ENCODE measurements at regions not wholly inside any gene's neighbourhood (a gene's known extent, or its start where the extent isn't known, plus 50 kb on each side); places are given as distances from the start of the nearest gene placed in this dataset.

DNA sequence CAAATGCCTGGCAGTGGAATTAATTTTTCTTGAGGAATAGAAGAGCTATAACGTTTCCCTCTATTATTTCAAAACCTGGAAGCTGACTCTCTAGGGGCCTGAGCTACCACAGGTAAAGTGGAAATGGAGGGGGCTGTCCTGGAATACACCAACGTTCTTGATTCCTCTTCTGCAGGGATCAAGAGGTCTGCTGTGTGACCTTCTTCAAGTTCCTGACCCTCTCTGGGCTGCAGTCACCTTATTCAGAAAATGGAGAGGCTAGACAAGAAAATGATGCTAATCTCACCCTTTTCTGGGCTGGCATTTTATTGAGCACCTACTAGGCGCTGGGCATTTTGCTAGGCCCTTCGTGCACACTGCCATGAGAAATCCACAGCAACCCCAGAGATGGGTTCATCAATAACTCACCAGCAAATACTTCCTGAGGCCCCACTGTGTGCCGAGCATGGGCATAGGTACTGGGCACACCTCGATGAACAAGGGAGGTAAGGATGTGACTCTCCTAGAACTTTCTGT, 55.2 kb upstream of the DLK1 start:
- no peak for DNase-seq (ENCODE audit: low read depth in 1 of 2, low spot score in 1 of 2)
- TF ChIP-seq JUND (IDR thresholded peaks at IDR 0.05; ENCODE audit: low read depth) = no peak
- in situ Hi-C loops (cut with HindIII; ENCODE audit: low pct_unique_long_range_greater_than_20kb, low sequenced_read_pairs) = no loop called here

DNA sequence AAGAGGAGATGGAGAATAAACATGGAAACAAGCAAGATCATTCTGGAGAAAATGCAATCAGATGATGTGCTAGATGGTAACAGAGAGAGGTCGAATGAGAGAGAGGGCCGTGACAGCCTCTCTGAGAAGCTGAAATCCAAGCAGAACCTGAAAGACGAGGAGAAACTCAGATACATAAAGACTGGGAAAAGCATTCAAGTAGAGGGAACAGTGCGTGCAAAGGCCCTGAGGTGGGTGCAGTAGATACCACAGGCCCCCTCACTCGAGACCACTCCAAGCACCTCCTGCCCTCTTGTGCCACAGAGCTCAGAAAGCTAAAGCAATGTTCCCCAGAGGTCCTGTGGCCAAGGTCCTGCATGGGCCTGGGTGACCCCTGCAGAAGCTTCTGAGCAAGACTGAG, 54.8 kb upstream of the DLK1 start:
- DNase-seq (ENCODE audit: low read depth in 1 of 2, low spot score in 1 of 2) = no peak
- in situ Hi-C loops (cut with HindIII; ENCODE audit: low pct_unique_long_range_greater_than_20kb, low sequenced_read_pairs) = no loop called here
- no peak for TF ChIP-seq JUND (IDR thresholded peaks at IDR 0.05; ENCODE audit: low read depth)

DNA sequence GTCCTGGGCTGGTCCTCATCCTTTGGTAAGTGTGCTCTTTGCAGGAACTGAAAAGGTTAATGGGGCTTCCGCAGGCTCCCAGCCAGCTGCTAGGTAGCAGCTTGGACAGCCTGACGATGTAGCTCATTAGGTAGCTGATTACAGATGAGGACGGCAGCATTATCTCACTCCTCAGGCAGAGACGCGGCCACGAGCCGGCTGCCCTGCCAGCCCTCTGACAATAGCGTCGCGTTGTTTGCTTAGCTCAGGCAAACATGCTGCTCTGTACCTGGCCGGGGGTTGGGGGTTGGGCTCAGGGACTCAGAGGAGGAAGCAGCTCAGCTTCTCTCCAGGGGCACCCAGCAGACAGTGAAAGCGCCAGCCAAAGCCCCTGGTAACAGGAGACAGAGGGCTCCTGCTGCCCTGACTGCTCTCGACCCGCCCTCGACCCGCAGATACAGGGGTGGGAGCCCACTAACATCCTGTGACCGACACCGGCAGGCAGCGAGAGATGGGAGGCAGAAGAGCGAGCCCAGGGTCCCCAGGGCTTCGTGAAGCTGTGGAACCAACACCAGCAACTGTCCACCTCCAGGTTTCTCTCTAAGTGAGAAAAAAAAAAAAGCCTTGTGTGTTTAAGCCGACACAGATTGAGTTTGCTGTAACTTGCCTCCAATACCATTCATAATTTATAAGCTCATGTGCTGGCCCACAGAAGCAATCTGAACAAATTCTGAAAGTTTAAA, 53.4 kb upstream of the DLK1 start:
- in situ Hi-C loops (cut with HindIII; ENCODE audit: low pct_unique_long_range_greater_than_20kb, low sequenced_read_pairs) = no loop called here
- no peak for TF ChIP-seq JUND (IDR thresholded peaks at IDR 0.05; ENCODE audit: low read depth)
- peak; percentile 45 to 55 for DNase-seq (ENCODE audit: low read depth in 1 of 2, low spot score in 1 of 2)

GRCh38 chr14:100673807-100674154, 52.9 kb upstream of the DLK1 start:
- no peak for TF ChIP-seq JUND (IDR thresholded peaks at IDR 0.05; ENCODE audit: low read depth)
- in situ Hi-C loops (cut with HindIII; ENCODE audit: low pct_unique_long_range_greater_than_20kb, low sequenced_read_pairs) = no loop called here
- no peak for DNase-seq (ENCODE audit: low read depth in 1 of 2, low spot score in 1 of 2)

GRCh38 chr14:100674428-100674827, 52.3 kb upstream of the DLK1 start:
- in situ Hi-C loops (cut with HindIII; ENCODE audit: low pct_unique_long_range_greater_than_20kb, low sequenced_read_pairs) = no loop called here
- no peak for TF ChIP-seq JUND (IDR thresholded peaks at IDR 0.05; ENCODE audit: low read depth)
- no peak for DNase-seq (ENCODE audit: low read depth in 1 of 2, low spot score in 1 of 2)

DNA sequence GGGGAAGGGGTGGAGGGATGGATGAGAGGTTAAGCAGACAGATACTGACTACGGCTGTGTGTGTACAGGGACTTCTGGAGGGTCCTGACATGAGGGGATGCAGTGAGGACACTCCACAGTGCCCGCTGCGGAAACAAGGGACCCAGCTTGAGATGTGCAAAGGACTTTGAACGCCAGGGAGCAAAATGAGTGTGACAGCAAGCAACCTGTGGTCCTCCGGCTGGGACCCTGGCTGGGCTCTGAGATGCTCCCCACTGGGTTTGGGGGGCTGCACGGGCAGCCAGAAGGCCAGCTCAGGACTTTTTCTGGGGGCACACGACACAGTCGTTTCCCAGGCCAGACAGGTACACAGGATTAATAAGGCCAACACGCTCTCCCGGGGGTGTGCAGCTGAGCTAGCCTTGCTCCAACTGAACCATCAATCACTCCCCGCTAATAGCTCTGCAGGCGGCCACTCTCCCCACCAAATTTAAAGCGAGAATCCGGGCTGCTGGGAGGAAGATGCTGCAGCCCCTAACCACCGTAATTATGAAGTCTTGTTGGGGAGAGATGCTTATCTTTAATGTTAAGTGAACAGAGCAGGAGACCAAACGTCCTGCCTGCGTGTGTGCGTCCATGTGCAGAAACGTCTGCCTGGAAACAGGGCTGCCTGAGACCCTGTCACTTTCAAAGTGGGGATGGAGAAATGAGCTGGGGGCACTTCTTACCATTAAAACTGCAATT, 51.6 kb upstream of the DLK1 start:
- in situ Hi-C loops (cut with HindIII; ENCODE audit: low pct_unique_long_range_greater_than_20kb, low sequenced_read_pairs) = no loop called here
- TF ChIP-seq JUND (IDR thresholded peaks at IDR 0.05; ENCODE audit: low read depth) = no peak
- no peak for DNase-seq (ENCODE audit: low read depth in 1 of 2, low spot score in 1 of 2)

DNA sequence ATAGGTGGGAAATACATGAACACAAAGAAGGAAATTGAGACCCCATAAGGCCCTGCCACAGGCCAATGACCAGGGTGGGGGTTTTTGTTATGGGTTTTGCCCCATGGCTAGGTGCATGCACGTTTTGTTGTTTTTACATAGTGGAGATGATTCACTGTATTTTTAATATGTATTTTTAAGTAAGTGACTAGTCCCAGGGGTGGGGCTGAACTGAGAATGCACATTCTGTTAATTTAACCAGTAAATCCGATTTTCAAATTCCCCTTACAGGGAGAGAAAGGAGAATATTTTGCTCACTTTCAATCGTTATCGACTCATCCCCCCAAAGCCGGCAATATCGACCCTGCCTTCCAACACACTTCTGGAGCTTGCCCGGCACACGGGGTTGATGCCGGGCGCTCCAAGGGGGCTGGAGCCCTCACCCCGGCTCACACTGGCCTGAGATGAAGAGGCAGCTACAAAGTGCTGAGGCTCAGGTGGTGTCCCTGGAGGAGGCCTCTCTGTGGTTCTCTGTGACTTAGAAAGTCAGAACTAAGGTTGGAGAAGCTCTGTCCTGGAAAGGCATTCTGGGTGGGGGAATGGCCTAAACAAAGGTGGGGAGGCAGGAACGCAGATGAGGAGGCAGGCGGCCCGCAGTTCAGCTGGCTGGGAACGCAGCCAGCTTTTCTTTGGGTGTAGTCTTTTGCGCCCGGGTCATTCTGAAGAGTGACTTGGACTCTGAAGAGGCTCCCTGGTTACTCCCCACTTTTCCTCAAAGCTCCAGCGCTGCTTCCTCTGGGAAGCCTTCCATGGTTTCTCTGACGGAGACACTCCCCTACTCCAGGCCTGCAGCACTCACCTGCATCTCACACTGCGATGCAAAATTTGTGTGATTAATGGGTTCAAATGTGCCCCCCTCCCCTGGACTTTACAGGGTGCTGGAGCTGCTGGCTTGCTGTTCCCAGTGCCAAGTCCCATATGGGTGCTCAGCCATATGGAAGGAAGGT, 50.7 kb upstream of the DLK1 start:
- TF ChIP-seq JUND (IDR thresholded peaks at IDR 0.05; ENCODE audit: low read depth) = no peak
- in situ Hi-C loops (cut with HindIII; ENCODE audit: low pct_unique_long_range_greater_than_20kb, low sequenced_read_pairs) = no loop called here
- no peak for DNase-seq (ENCODE audit: low read depth in 1 of 2, low spot score in 1 of 2)
